HCT116 (cell line): ENCODE measurements at regions not wholly inside any gene's neighbourhood (a gene's known extent, or its start where the extent isn't known, plus 50 kb on each side); places are given as distances from the start of the nearest gene placed in this dataset.
"Not testable (repeated sequence)": the region's sequence is repeated elsewhere in the genome, so short reads cannot be mapped to it uniquely, and the experiment has no call there.

Source experiments
- CEBPB ChIP-seq: IDR thresholded peaks from 2 replicates; pipeline ENCODE4 v1.6.1; 2012; ENCODE audit warnings: low read depth
- CTCF ChIP-seq, 3 experiments: fragments of 200-600 bp in 1 of 3; sonication (generic) in 1 of 3; IDR thresholded peaks in 2 of 3; conservative IDR thresholded peaks in 1 of 3; 2 replicates each; pipeline ENCODE4 v1.5.1; 2012 to 2017; ENCODE audit warnings: low read depth in 2 of 3, low read length in 2 of 3, antibody characterized with exemption in 1 of 3, borderline replicate concordance in 1 of 3, control low read depth in 1 of 3, mild to moderate bottlenecking in 1 of 3, mixed read lengths in 1 of 3, mixed run types in 1 of 3, moderate library complexity in 1 of 3; ENCODE audit not compliant: insufficient read depth in 1 of 3
- EZH2 ChIP-seq: fragments of 200-600 bp; sonication (generic); IDR thresholded peaks from 2 replicates; pipeline ENCODE4 v1.6.1; 2017; ENCODE audit warnings: antibody characterized with exemption, mixed run types
- MAX ChIP-seq: IDR thresholded peaks from 2 replicates; pipeline ENCODE4 v1.6.1; 2012
- RAD21 ChIP-seq: IDR thresholded peaks from 2 replicates; pipeline ENCODE4 v1.6.1; 2012; ENCODE audit warnings: low read depth, mild to moderate bottlenecking
- TCF7L2 ChIP-seq: IDR thresholded peaks from 2 replicates; pipeline ENCODE4 v1.7.0; 2011; ENCODE audit warnings: borderline replicate concordance, inconsistent platforms; ENCODE audit not compliant: insufficient read depth, insufficient read length; ENCODE audit errors: extremely low read depth

- not testable (repeated sequence) for TF ChIP-seq MAX; CEBPB; TCF7L2; EZH2; CTCF (IDR thresholded peaks at IDR 0.05 in 2 of 3, conservative IDR thresholded peaks at IDR 0.05 in 1 of 3; ENCODE audit: borderline replicate concordance in 1 of 3, insufficient read depth in 1 of 3, low read depth in 2 of 3, low read length in 2 of 3); RAD21
These were observed 445.6 kb upstream of the OLFM3 start for GRCh38 chr1:102442317-102442716.
